Medulla oblongata (tissue), 1 donor: ENCODE measurements at regions not wholly inside any gene's neighbourhood (a gene's known extent, or its start where the extent isn't known, plus 50 kb on each side); places are given as distances from the start of the nearest gene placed in this dataset.

Experiments
- DNase-seq: peaks from one replicate; pipeline ENCODE4 v3.0.0-alpha.2; 2015; ENCODE audit errors: extremely low spot score

GRCh38 chr1:209454340-209454994 lies 129.0 kb upstream of the CAMK1G start:
- DNase-seq, result no peak

GRCh38 chr1:209455145-209455544 lies 128.4 kb upstream of the CAMK1G start:
- no peak for DNase-seq

- peak; percentile 33 for DNase-seq
Observed at GRCh38 chr1:209455661-209456358, 127.7 kb upstream of the CAMK1G start.

- no peak for DNase-seq
Observed at GRCh38 chr1:209456878-209457277, 126.6 kb upstream of the CAMK1G start.

GRCh38 chr1:209457401-209458125 lies 126.0 kb upstream of the CAMK1G start:
- no peak for DNase-seq

GRCh38 chr1:209458921-209459320 lies 124.6 kb upstream of the CAMK1G start:
- no peak for DNase-seq

- DNase-seq, result no peak
Observed at GRCh38 chr1:209461168-209461567, 122.3 kb upstream of the CAMK1G start.

- DNase-seq, result no peak
Observed at GRCh38 chr1:209462433-209462832, 121.1 kb upstream of the CAMK1G start.

GRCh38 chr1:209463441-209463840 lies 120.1 kb upstream of the CAMK1G start:
- no peak for DNase-seq

- DNase-seq, result no peak
Observed at GRCh38 chr1:209473025-209473424, 110.5 kb upstream of the CAMK1G start.

GRCh38 chr1:209480345-209480744 lies 103.2 kb upstream of the CAMK1G start:
- no peak for DNase-seq

GRCh38 chr1:209483691-209484090 lies 99.8 kb upstream of the CAMK1G start:
- no peak for DNase-seq

GRCh38 chr1:209484429-209484828 lies 99.1 kb upstream of the CAMK1G start:
- no peak for DNase-seq

GRCh38 chr1:209485167-209485566 lies 98.3 kb upstream of the CAMK1G start:
- no peak for DNase-seq

GRCh38 chr1:209485751-209486150 lies 97.8 kb upstream of the CAMK1G start:
- no peak for DNase-seq

- DNase-seq, result no peak
Observed at GRCh38 chr1:209486861-209487593, 96.5 kb upstream of the CAMK1G start.

- DNase-seq, result peak; percentile 11
Observed at GRCh38 chr1:209490013-209490412, 93.5 kb upstream of the CAMK1G start.

GRCh38 chr1:209491031-209491430 lies 92.5 kb upstream of the CAMK1G start:
- DNase-seq, result no peak

GRCh38 chr1:209491496-209491895 lies 92.0 kb upstream of the CAMK1G start:
- no peak for DNase-seq

- no peak for DNase-seq
Observed at GRCh38 chr1:209491897-209492296, 91.6 kb upstream of the CAMK1G start.

- DNase-seq, result peak; percentile 9
Observed at GRCh38 chr1:209493559-209493958, 90.0 kb upstream of the CAMK1G start.

- no peak for DNase-seq
Observed at GRCh38 chr1:209497729-209498128, 85.8 kb upstream of the CAMK1G start.
